ENCODE measurements at regions not wholly inside any gene's neighbourhood (a gene's known extent, or its start where the extent isn't known, plus 50 kb on each side); places are given as distances from the start of the nearest gene placed in this dataset.

- H3K27ac Mint-ChIP-seq (ENCODE audit: unreplicated experiment), result no peak overlapping the region
- no peaks in the 10 kb centered on the region for H3K9me3 Mint-ChIP-seq
- DNase-seq (ENCODE audit: low read depth, low spot score), result no peak
- peaks cover 6% of the 10 kb centered on the region for H3K4me1 Mint-ChIP-seq
- no peak overlapping the region for H3K4me3 Mint-ChIP-seq
- no peaks in the 10 kb centered on the region for H3K27me3 Mint-ChIP-seq (ENCODE audit: low read depth)
- no peak for TF ChIP-seq CTCF (conservative IDR thresholded peaks at IDR 0.05)
- H3K36me3 Mint-ChIP-seq (ENCODE audit: low read depth), result no peaks in the 10 kb centered on the region
Measured at GRCh38 chr11:109745996-109746625, 324.1 kb downstream of the C11orf87 start.

- no peaks in the 10 kb centered on the region for H3K36me3 Mint-ChIP-seq (ENCODE audit: low read depth)
- no peaks in the 10 kb centered on the region for H3K9me3 Mint-ChIP-seq
- peaks cover 6% of the 10 kb centered on the region for H3K4me1 Mint-ChIP-seq
- DNase-seq (ENCODE audit: low read depth, low spot score), result no peak
- H3K4me3 Mint-ChIP-seq, result no peak overlapping the region
- no peak overlapping the region for H3K27ac Mint-ChIP-seq (ENCODE audit: unreplicated experiment)
- TF ChIP-seq CTCF (conservative IDR thresholded peaks at IDR 0.05), result no peak
- no peaks in the 10 kb centered on the region for H3K27me3 Mint-ChIP-seq (ENCODE audit: low read depth)
Measured at GRCh38 chr11:109747839-109748238, 325.8 kb downstream of the C11orf87 start.

GRCh38 chr11:109749476-109749875 is 327.5 kb downstream of the C11orf87 start:
- Mint-ChIP-seq H3K9me3 (no peaks in the 10 kb centered on the region), H3K27me3 (ENCODE audit: low read depth) (no peaks in the 10 kb centered on the region)

GRCh38 chr11:109750964-109751363 is 329.0 kb downstream of the C11orf87 start:
- Mint-ChIP-seq H3K4me1 (peaks cover 6% of the 10 kb centered on the region), H3K9me3 (no peaks in the 10 kb centered on the region), H3K27ac (ENCODE audit: unreplicated experiment) (no peak overlapping the region), H3K27me3 (ENCODE audit: low read depth) (no peaks in the 10 kb centered on the region), H3K4me3 (no peak overlapping the region), H3K36me3 (ENCODE audit: low read depth) (no peaks in the 10 kb centered on the region)
- no peak for DNase-seq (ENCODE audit: low read depth, low spot score)
- TF ChIP-seq CTCF (conservative IDR thresholded peaks at IDR 0.05), result no peak

More at GRCh38 chr11:109749476-109749875, 327.5 kb downstream of the C11orf87 start:
- Mint-ChIP-seq H3K4me3 (no peak overlapping the region), H3K36me3 (ENCODE audit: low read depth) (no peaks in the 10 kb centered on the region), H3K4me1 (peaks cover 6% of the 10 kb centered on the region), H3K27ac (ENCODE audit: unreplicated experiment) (no peak overlapping the region)
- no peak for TF ChIP-seq CTCF (conservative IDR thresholded peaks at IDR 0.05)
- DNase-seq (ENCODE audit: low read depth, low spot score), result no peak

GRCh38 chr11:109752212-109752825 is 330.3 kb downstream of the C11orf87 start:
- Mint-ChIP-seq H3K4me3 (no peak overlapping the region), H3K27me3 (ENCODE audit: low read depth) (no peaks in the 10 kb centered on the region), H3K4me1 (peaks cover 5% of the 10 kb centered on the region), H3K27ac (ENCODE audit: unreplicated experiment) (no peak overlapping the region), H3K36me3 (ENCODE audit: low read depth) (no peaks in the 10 kb centered on the region), H3K9me3 (no peaks in the 10 kb centered on the region)
- TF ChIP-seq CTCF (conservative IDR thresholded peaks at IDR 0.05), result no peak
- DNase-seq (ENCODE audit: low read depth, low spot score), result no peak

Data from neural crest cell (in vitro differentiated cells).